GM18873 (cell line): ENCODE measurements at regions not wholly inside any gene's neighbourhood (a gene's known extent, or its start where the extent isn't known, plus 50 kb on each side); places are given as distances from the start of the nearest gene placed in this dataset.

Experiments used
- ATAC-seq: cut with Tn5 transposase; IDR thresholded peaks from one replicate; pipeline ENCODE4 v1.9.1; 2021; ENCODE audit warnings: mild to moderate bottlenecking, moderate library complexity, moderate number of reproducible peaks; ENCODE audit not compliant: unreplicated experiment, low FRiP score

- no peak for ATAC-seq
Measured at GRCh38 chr11:116698080-116698479, 74.7 kb downstream of the BUD13 start.

- ATAC-seq, result no peak
Measured at GRCh38 chr11:116697639-116698038, 75.1 kb downstream of the BUD13 start.

GRCh38 chr11:116697011-116697410 lies 75.8 kb downstream of the BUD13 start:
- ATAC-seq, result no peak

- ATAC-seq, result no peak
Measured at GRCh38 chr11:116696381-116696941, 76.3 kb downstream of the BUD13 start.

- ATAC-seq, result no peak
Measured at GRCh38 chr11:116695657-116696254, 77.0 kb downstream of the BUD13 start.

- no peak for ATAC-seq
Measured at GRCh38 chr11:116694815-116695590, 77.8 kb downstream of the BUD13 start.

GRCh38 chr11:116694349-116694725 lies 78.5 kb downstream of the BUD13 start:
- no peak for ATAC-seq

GRCh38 chr11:116693593-116694348 lies 79.0 kb downstream of the BUD13 start:
- ATAC-seq, result no peak

- no peak for ATAC-seq
Measured at GRCh38 chr11:116693102-116693570, 79.7 kb downstream of the BUD13 start.

- no peak for ATAC-seq
Measured at GRCh38 chr11:116692318-116693101, 80.3 kb downstream of the BUD13 start.

GRCh38 chr11:116691771-116692177 lies 81.0 kb downstream of the BUD13 start:
- no peak for ATAC-seq

GRCh38 chr11:116690611-116691010 lies 82.2 kb downstream of the BUD13 start:
- no peak for ATAC-seq

GRCh38 chr11:116689413-116690127 lies 83.2 kb downstream of the BUD13 start:
- ATAC-seq, result no peak

- ATAC-seq, result no peak
Measured at GRCh38 chr11:116688202-116688540, 84.6 kb downstream of the BUD13 start.

GRCh38 chr11:116687458-116688201 lies 85.2 kb downstream of the BUD13 start:
- no peak for ATAC-seq

GRCh38 chr11:116686866-116687265 lies 85.9 kb downstream of the BUD13 start:
- no peak for ATAC-seq

GRCh38 chr11:116683982-116684381 lies 88.8 kb downstream of the BUD13 start:
- ATAC-seq, result no peak

- ATAC-seq, result no peak
Measured at GRCh38 chr11:116680349-116681125, 92.2 kb downstream of the BUD13 start.
